ENCODE measurements at regions not wholly inside any gene's neighbourhood (a gene's known extent, or its start where the extent isn't known, plus 50 kb on each side); places are given as distances from the start of the nearest gene placed in this dataset.
"Not testable (repeated sequence)": the region's sequence is repeated elsewhere in the genome, so short reads cannot be mapped to it uniquely, and the experiment has no call there.

- FAIRE-seq (no peak), DNase-seq (ENCODE audit: insufficient read length, low spot score) (no peak)
- TF ChIP-seq TAF1 (IDR thresholded peaks at IDR 0.05; ENCODE audit: low read depth, low read length) (no peak), POLR2AphosphoS5 (IDR thresholded peaks at IDR 0.05; ENCODE audit: low read depth, low read length) (no peak), POLR2A (IDR thresholded peaks at IDR 0.05; ENCODE audit: low read depth, low read length) (no peak), POU2F2 (IDR thresholded peaks at IDR 0.05; ENCODE audit: low read depth, low read length) (no peak), SPI1 (IDR thresholded peaks at IDR 0.05; ENCODE audit: low read depth, low read length) (no peak)
Observed at GRCh38 chr11:87809256-87809655, 366.0 kb downstream of the RAB38 start.

- DNase-seq (ENCODE audit: insufficient read length, low spot score) (no peak), FAIRE-seq (no peak)
- TF ChIP-seq SPI1 (IDR thresholded peaks at IDR 0.05; ENCODE audit: low read depth, low read length) (no peak), TAF1 (IDR thresholded peaks at IDR 0.05; ENCODE audit: low read depth, low read length) (no peak), POU2F2 (IDR thresholded peaks at IDR 0.05; ENCODE audit: low read depth, low read length) (no peak), POLR2AphosphoS5 (IDR thresholded peaks at IDR 0.05; ENCODE audit: low read depth, low read length) (no peak), POLR2A (IDR thresholded peaks at IDR 0.05; ENCODE audit: low read depth, low read length) (no peak), PAX5 (IDR thresholded peaks at IDR 0.05; ENCODE audit: insufficient read depth, low read length, severe bottlenecking) (no peak)
Observed at GRCh38 chr11:87804176-87804575, 371.1 kb downstream of the RAB38 start.

- FAIRE-seq: no peak
- TF ChIP-seq POLR2A (IDR thresholded peaks at IDR 0.05; ENCODE audit: low read depth, low read length) (no peak), POU2F2 (IDR thresholded peaks at IDR 0.05; ENCODE audit: low read depth, low read length) (no peak), TAF1 (IDR thresholded peaks at IDR 0.05; ENCODE audit: low read depth, low read length) (no peak), POLR2AphosphoS5 (IDR thresholded peaks at IDR 0.05; ENCODE audit: low read depth, low read length) (no peak), SPI1 (IDR thresholded peaks at IDR 0.05; ENCODE audit: low read depth, low read length) (no peak), PAX5 (IDR thresholded peaks at IDR 0.05; ENCODE audit: insufficient read depth, low read length, severe bottlenecking) (no peak)
- DNase-seq (ENCODE audit: insufficient read length, low spot score): no peak
Observed at GRCh38 chr11:87803748-87804147, 371.5 kb downstream of the RAB38 start.

GRCh38 chr11:87784862-87785261, 390.4 kb downstream of the RAB38 start:
- not testable (repeated sequence) for DNase-seq (ENCODE audit: insufficient read length, low spot score); FAIRE-seq

- DNase-seq (ENCODE audit: insufficient read length, low spot score): no peak
- TF ChIP-seq POLR2AphosphoS5 (IDR thresholded peaks at IDR 0.05; ENCODE audit: low read depth, low read length): no peak
- TF ChIP-seq PAX5 (IDR thresholded peaks at IDR 0.05; ENCODE audit: insufficient read depth, low read length, severe bottlenecking): no peak
- no peak for TF ChIP-seq SPI1 (IDR thresholded peaks at IDR 0.05; ENCODE audit: low read depth, low read length)
- TF ChIP-seq TAF1 (IDR thresholded peaks at IDR 0.05; ENCODE audit: low read depth, low read length): no peak
- FAIRE-seq: no peak
Observed at GRCh38 chr11:87780068-87780413, 395.2 kb downstream of the RAB38 start.

- TF ChIP-seq POLR2A (IDR thresholded peaks at IDR 0.05; ENCODE audit: low read depth, low read length): no peak
- no peak for TF ChIP-seq TAF1 (IDR thresholded peaks at IDR 0.05; ENCODE audit: low read depth, low read length)
- no peak for TF ChIP-seq POLR2AphosphoS5 (IDR thresholded peaks at IDR 0.05; ENCODE audit: low read depth, low read length)
- no peak for TF ChIP-seq POU2F2 (IDR thresholded peaks at IDR 0.05; ENCODE audit: low read depth, low read length)
- no peak for TF ChIP-seq PAX5 (IDR thresholded peaks at IDR 0.05; ENCODE audit: insufficient read depth, low read length, severe bottlenecking)
- TF ChIP-seq SPI1 (IDR thresholded peaks at IDR 0.05; ENCODE audit: low read depth, low read length): no peak
- DNase-seq (ENCODE audit: insufficient read length, low spot score): no peak
- no peak for FAIRE-seq
Observed at GRCh38 chr11:87779276-87780067, 395.8 kb downstream of the RAB38 start.

GRCh38 chr11:87778357-87778756, 396.9 kb downstream of the RAB38 start:
- TF ChIP-seq POU2F2 (IDR thresholded peaks at IDR 0.05; ENCODE audit: low read depth, low read length): no peak
- no peak for TF ChIP-seq SPI1 (IDR thresholded peaks at IDR 0.05; ENCODE audit: low read depth, low read length)
- no peak for TF ChIP-seq POLR2A (IDR thresholded peaks at IDR 0.05; ENCODE audit: low read depth, low read length)
- no peak for TF ChIP-seq TAF1 (IDR thresholded peaks at IDR 0.05; ENCODE audit: low read depth, low read length)
- no peak for TF ChIP-seq PAX5 (IDR thresholded peaks at IDR 0.05; ENCODE audit: insufficient read depth, low read length, severe bottlenecking)
- no peak for TF ChIP-seq POLR2AphosphoS5 (IDR thresholded peaks at IDR 0.05; ENCODE audit: low read depth, low read length)
- DNase-seq (ENCODE audit: insufficient read length, low spot score) (no peak), FAIRE-seq (no peak)

- TF ChIP-seq SPI1 (IDR thresholded peaks at IDR 0.05; ENCODE audit: low read depth, low read length) (no peak), POU2F2 (IDR thresholded peaks at IDR 0.05; ENCODE audit: low read depth, low read length) (no peak), PAX5 (IDR thresholded peaks at IDR 0.05; ENCODE audit: insufficient read depth, low read length, severe bottlenecking) (no peak), POLR2AphosphoS5 (IDR thresholded peaks at IDR 0.05; ENCODE audit: low read depth, low read length) (no peak), POLR2A (IDR thresholded peaks at IDR 0.05; ENCODE audit: low read depth, low read length) (no peak), TAF1 (IDR thresholded peaks at IDR 0.05; ENCODE audit: low read depth, low read length) (no peak)
- DNase-seq (ENCODE audit: insufficient read length, low spot score) (no peak), FAIRE-seq (no peak)
Observed at GRCh38 chr11:87775036-87775435, 400.2 kb downstream of the RAB38 start.

- TF ChIP-seq PAX5 (IDR thresholded peaks at IDR 0.05; ENCODE audit: insufficient read depth, low read length, severe bottlenecking) (no peak), POU2F2 (IDR thresholded peaks at IDR 0.05; ENCODE audit: low read depth, low read length) (no peak), POLR2A (IDR thresholded peaks at IDR 0.05; ENCODE audit: low read depth, low read length) (no peak), SPI1 (IDR thresholded peaks at IDR 0.05; ENCODE audit: low read depth, low read length) (no peak), TAF1 (IDR thresholded peaks at IDR 0.05; ENCODE audit: low read depth, low read length) (no peak), POLR2AphosphoS5 (IDR thresholded peaks at IDR 0.05; ENCODE audit: low read depth, low read length) (no peak)
- no peak for DNase-seq (ENCODE audit: insufficient read length, low spot score)
- no peak for FAIRE-seq
Observed at GRCh38 chr11:87769661-87770060, 405.6 kb downstream of the RAB38 start.

- FAIRE-seq: no peak
- TF ChIP-seq TAF1 (IDR thresholded peaks at IDR 0.05; ENCODE audit: low read depth, low read length): no peak
- TF ChIP-seq POU2F2 (IDR thresholded peaks at IDR 0.05; ENCODE audit: low read depth, low read length): no peak
- TF ChIP-seq PAX5 (IDR thresholded peaks at IDR 0.05; ENCODE audit: insufficient read depth, low read length, severe bottlenecking): no peak
- TF ChIP-seq POLR2AphosphoS5 (IDR thresholded peaks at IDR 0.05; ENCODE audit: low read depth, low read length): no peak
- no peak for TF ChIP-seq SPI1 (IDR thresholded peaks at IDR 0.05; ENCODE audit: low read depth, low read length)
- no peak for TF ChIP-seq POLR2A (IDR thresholded peaks at IDR 0.05; ENCODE audit: low read depth, low read length)
- no peak for DNase-seq (ENCODE audit: insufficient read length, low spot score)
Observed at GRCh38 chr11:87767615-87768014, 407.6 kb downstream of the RAB38 start.

GRCh38 chr11:87764075-87764474, 411.2 kb downstream of the RAB38 start:
- DNase-seq (ENCODE audit: insufficient read length, low spot score); FAIRE-seq: not testable (repeated sequence)
